ENCODE measurements at regions not wholly inside any gene's neighbourhood (a gene's known extent, or its start where the extent isn't known, plus 50 kb on each side); places are given as distances from the start of the nearest gene placed in this dataset.

DNA sequence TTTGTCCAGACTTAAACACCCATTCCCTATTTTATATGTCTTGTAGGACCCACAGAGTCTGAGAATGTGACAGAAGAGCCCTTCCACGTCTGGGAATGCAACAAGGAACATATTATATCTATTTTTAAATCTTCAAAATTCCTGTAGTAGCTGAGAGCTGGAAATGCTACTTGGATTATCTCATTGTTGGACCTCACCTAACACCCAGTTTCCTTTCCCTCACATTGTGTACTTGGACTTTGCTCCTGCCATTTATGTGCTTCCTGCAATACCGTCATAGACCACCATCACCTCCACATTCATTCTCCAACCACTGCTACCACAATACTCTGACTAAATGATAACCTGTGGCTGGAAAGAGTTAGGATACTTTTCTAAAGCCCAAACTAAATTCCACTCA lies 335.4 kb downstream of the COL12A1 start:
- DNase-seq (ENCODE audit: low read depth): peak; percentile 90
- H3K4me1 Mint-ChIP-seq (ENCODE audit: low read depth, unreplicated experiment): peaks cover 31% of the 10 kb centered on the region
- no peak overlapping the region for H3K4me3 Mint-ChIP-seq (ENCODE audit: unreplicated experiment)
- H3K27me3 Mint-ChIP-seq (ENCODE audit: low read depth, unreplicated experiment): no peaks in the 10 kb centered on the region
- H3K36me3 ChIP-seq (ENCODE audit: insufficient read depth, low read length): no peaks in the 10 kb centered on the region
- H3K9ac ChIP-seq (ENCODE audit: low read length): no peak overlapping the region
- H3K9me3 Mint-ChIP-seq (ENCODE audit: unreplicated experiment): peaks cover 2% of the 10 kb centered on the region
- H3K36me3 Mint-ChIP-seq (ENCODE audit: low read depth, unreplicated experiment): no peaks in the 10 kb centered on the region
- TF ChIP-seq EZH2 (IDR thresholded peaks at IDR 0.05; ENCODE audit: insufficient read depth, low read length): no peak
- TF ChIP-seq, protein P1, sequence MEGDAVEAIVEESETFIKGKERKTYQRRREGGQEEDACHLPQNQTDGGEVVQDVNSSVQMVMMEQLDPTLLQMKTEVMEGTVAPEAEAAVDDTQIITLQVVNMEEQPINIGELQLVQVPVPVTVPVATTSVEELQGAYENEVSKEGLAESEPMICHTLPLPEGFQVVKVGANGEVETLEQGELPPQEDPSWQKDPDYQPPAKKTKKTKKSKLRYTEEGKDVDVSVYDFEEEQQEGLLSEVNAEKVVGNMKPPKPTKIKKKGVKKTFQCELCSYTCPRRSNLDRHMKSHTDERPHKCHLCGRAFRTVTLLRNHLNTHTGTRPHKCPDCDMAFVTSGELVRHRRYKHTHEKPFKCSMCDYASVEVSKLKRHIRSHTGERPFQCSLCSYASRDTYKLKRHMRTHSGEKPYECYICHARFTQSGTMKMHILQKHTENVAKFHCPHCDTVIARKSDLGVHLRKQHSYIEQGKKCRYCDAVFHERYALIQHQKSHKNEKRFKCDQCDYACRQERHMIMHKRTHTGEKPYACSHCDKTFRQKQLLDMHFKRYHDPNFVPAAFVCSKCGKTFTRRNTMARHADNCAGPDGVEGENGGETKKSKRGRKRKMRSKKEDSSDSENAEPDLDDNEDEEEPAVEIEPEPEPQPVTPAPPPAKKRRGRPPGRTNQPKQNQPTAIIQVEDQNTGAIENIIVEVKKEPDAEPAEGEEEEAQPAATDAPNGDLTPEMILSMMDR (IDR thresholded peaks at IDR 0.05; ENCODE audit: insufficient read depth, low read depth, low read length): peak; percentile 14
- H3K4me3 ChIP-seq (ENCODE audit: insufficient read depth, low read depth, low read length): no peak overlapping the region
- H3K4me1 ChIP-seq (ENCODE audit: insufficient read depth, low read length): no peaks in the 10 kb centered on the region
- no peaks in the 10 kb centered on the region for H3K79me2 ChIP-seq (ENCODE audit: insufficient read depth, low read length)
- no peaks in the 10 kb centered on the region for H3K9me3 ChIP-seq (ENCODE audit: insufficient read depth, low read depth, low read length)
- no peaks in the 10 kb centered on the region for H3K27me3 ChIP-seq (ENCODE audit: insufficient read depth, low read length)
- no peak overlapping the region for H3K27ac ChIP-seq (ENCODE audit: low read depth, low read length)
- peak; percentile 78 for FAIRE-seq
- no peak overlapping the region for H2AFZ ChIP-seq (ENCODE audit: low read depth, low read length)
- peak overlapping the region; percentile 91 for H3K27ac Mint-ChIP-seq (ENCODE audit: unreplicated experiment)
- no peaks in the 10 kb centered on the region for H4K20me1 ChIP-seq (ENCODE audit: insufficient read depth, low read length)
- H3K4me2 ChIP-seq (ENCODE audit: low read length): no peak overlapping the region

DNA sequence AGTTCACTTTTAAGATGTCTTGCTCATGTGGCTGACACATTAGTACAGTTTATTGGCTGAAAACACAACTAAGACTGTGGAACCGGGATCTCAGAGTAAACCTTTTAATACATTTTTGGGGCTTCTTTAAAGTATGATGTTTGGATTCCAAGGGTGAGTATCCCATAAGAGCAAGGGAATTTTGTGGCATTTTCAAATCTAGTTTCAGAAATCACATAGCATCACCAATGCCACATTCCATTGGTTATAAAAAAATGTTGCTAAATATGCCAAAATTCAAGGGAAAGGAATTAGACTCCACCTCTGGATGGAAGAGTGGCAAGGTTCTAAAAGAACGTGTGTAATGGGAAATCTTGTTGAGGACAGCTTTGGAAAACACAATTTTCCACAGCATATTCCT lies 338.6 kb downstream of the COL12A1 start:
- DNase-seq (ENCODE audit: low read depth) (peak; percentile 39), FAIRE-seq (no peak)
- H2AFZ ChIP-seq (ENCODE audit: low read depth, low read length): no peak overlapping the region
- H3K79me2 ChIP-seq (ENCODE audit: insufficient read depth, low read length): no peaks in the 10 kb centered on the region
- H3K27me3 ChIP-seq (ENCODE audit: insufficient read depth, low read length): no peaks in the 10 kb centered on the region
- Mint-ChIP-seq H3K9me3 (ENCODE audit: unreplicated experiment) (peaks cover 2% of the 10 kb centered on the region), H3K36me3 (ENCODE audit: low read depth, unreplicated experiment) (no peaks in the 10 kb centered on the region), H3K4me1 (ENCODE audit: low read depth, unreplicated experiment) (peaks cover 17% of the 10 kb centered on the region), H3K27me3 (ENCODE audit: low read depth, unreplicated experiment) (no peaks in the 10 kb centered on the region), H3K4me3 (ENCODE audit: unreplicated experiment) (no peak overlapping the region), H3K27ac (ENCODE audit: unreplicated experiment) (no peak overlapping the region)
- H3K4me2 ChIP-seq (ENCODE audit: low read length): no peak overlapping the region
- H3K36me3 ChIP-seq (ENCODE audit: insufficient read depth, low read length): no peaks in the 10 kb centered on the region
- H4K20me1 ChIP-seq (ENCODE audit: insufficient read depth, low read length): no peaks in the 10 kb centered on the region
- no peak for TF ChIP-seq EZH2 (IDR thresholded peaks at IDR 0.05; ENCODE audit: insufficient read depth, low read length)
- TF ChIP-seq, protein P1 (IDR thresholded peaks at IDR 0.05; ENCODE audit: insufficient read depth, low read depth, low read length): no peak
- H3K4me3 ChIP-seq (ENCODE audit: insufficient read depth, low read depth, low read length): no peak overlapping the region
- H3K9me3 ChIP-seq (ENCODE audit: insufficient read depth, low read depth, low read length): no peaks in the 10 kb centered on the region
- no peak overlapping the region for H3K27ac ChIP-seq (ENCODE audit: low read depth, low read length)
- H3K9ac ChIP-seq (ENCODE audit: low read length): no peak overlapping the region
- H3K4me1 ChIP-seq (ENCODE audit: insufficient read depth, low read length): no peaks in the 10 kb centered on the region

DNA sequence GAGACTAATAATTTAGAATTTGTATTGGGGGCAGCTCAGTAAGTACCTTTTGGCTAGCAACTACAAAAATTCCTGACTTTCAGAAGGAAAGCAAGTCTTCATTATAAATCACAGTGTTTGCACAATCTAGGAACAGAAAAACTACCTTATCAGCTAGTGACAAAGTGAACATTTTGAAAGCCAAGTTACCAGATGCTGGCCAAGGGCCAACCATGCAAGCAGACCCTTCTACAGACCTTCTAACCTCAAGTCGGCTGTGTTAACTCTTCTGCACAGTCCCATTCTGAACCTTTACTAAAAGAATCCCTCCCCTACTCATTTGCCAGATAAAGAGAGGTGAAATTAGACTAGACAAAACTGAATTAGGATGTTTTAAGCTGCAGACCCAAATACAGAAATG lies 341.9 kb downstream of the COL12A1 start:
- DNase-seq (ENCODE audit: low read depth): no peak

More for the DNA sequence above, 341.9 kb downstream of the COL12A1 start:
- H4K20me1 ChIP-seq (ENCODE audit: insufficient read depth, low read length): no peaks in the 10 kb centered on the region
- no peak overlapping the region for H2AFZ ChIP-seq (ENCODE audit: low read depth, low read length)
- H3K36me3 Mint-ChIP-seq (ENCODE audit: low read depth, unreplicated experiment): no peaks in the 10 kb centered on the region
- no peaks in the 10 kb centered on the region for H3K27me3 Mint-ChIP-seq (ENCODE audit: low read depth, unreplicated experiment)
- no peak for TF ChIP-seq EZH2 (IDR thresholded peaks at IDR 0.05; ENCODE audit: insufficient read depth, low read length)
- TF ChIP-seq, protein P1 (IDR thresholded peaks at IDR 0.05; ENCODE audit: insufficient read depth, low read depth, low read length): no peak
- H3K4me3 Mint-ChIP-seq (ENCODE audit: unreplicated experiment): no peak overlapping the region
- no peak overlapping the region for H3K27ac Mint-ChIP-seq (ENCODE audit: unreplicated experiment)
- H3K9ac ChIP-seq (ENCODE audit: low read length): no peak overlapping the region
- H3K4me1 ChIP-seq (ENCODE audit: insufficient read depth, low read length): no peaks in the 10 kb centered on the region
- H3K79me2 ChIP-seq (ENCODE audit: insufficient read depth, low read length): no peaks in the 10 kb centered on the region
- no peak for FAIRE-seq
- H3K4me1 Mint-ChIP-seq (ENCODE audit: low read depth, unreplicated experiment): peaks cover 2% of the 10 kb centered on the region
- H3K4me3 ChIP-seq (ENCODE audit: insufficient read depth, low read depth, low read length): no peak overlapping the region
- H3K27me3 ChIP-seq (ENCODE audit: insufficient read depth, low read length): no peaks in the 10 kb centered on the region
- no peaks in the 10 kb centered on the region for H3K36me3 ChIP-seq (ENCODE audit: insufficient read depth, low read length)
- H3K27ac ChIP-seq (ENCODE audit: low read depth, low read length): no peak overlapping the region
- H3K4me2 ChIP-seq (ENCODE audit: low read length): no peak overlapping the region
- no peaks in the 10 kb centered on the region for H3K9me3 ChIP-seq (ENCODE audit: insufficient read depth, low read depth, low read length)
- peaks cover 2% of the 10 kb centered on the region for H3K9me3 Mint-ChIP-seq (ENCODE audit: unreplicated experiment)

Measured in astrocyte (in vitro differentiated cells and primary cell).